A673 (cell line): ENCODE measurements at regions not wholly inside any gene's neighbourhood (a gene's known extent, or its start where the extent isn't known, plus 50 kb on each side); places are given as distances from the start of the nearest gene placed in this dataset.

Experiments
- CTCF ChIP-seq: fragments of 300-800, 200-600 bp; sonication (generic); conservative IDR thresholded peaks from 2 replicates; pipeline ENCODE4 v1.5.1; 2017; ENCODE audit warnings: low read depth, mild to moderate bottlenecking, antibody characterized with exemption, low read length, moderate library complexity, mixed read lengths
- EZH2 ChIP-seq: fragments of 200-600 bp; sonication (generic); IDR thresholded peaks from 2 replicates; pipeline ENCODE4 v1.6.1; 2017; ENCODE audit warnings: borderline replicate concordance, low read depth, mild to moderate bottlenecking, mixed read lengths, antibody characterized with exemption, low read length; ENCODE audit not compliant: poor library complexity, severe bottlenecking

- no peak for TF ChIP-seq CTCF
- no peak for TF ChIP-seq EZH2
These were observed 635.2 kb upstream of the SPANXN1 start for GRCh38 chrX:144612076-144612475.
